ENCODE measurements at regions not wholly inside any gene's neighbourhood (a gene's known extent, or its start where the extent isn't known, plus 50 kb on each side); places are given as distances from the start of the nearest gene placed in this dataset.

GRCh38 chr1:30249446-30250337 lies 473.7 kb downstream of the MATN1 start:
- TF ChIP-seq HBP1 (CRISPR knock-in tag; IDR thresholded peaks at IDR 0.05; ENCODE audit: low read depth) = no peak
- TF ChIP-seq ZNF550 (CRISPR knock-in tag; IDR thresholded peaks at IDR 0.05; ENCODE audit: borderline replicate concordance) = no peak
- no peak for TF ChIP-seq EHMT2 (IDR thresholded peaks at IDR 0.05; ENCODE audit: borderline replicate concordance, low read depth, low read length)
- no peak for TF ChIP-seq ATF2 (CRISPR knock-in tag; IDR thresholded peaks at IDR 0.05)
- TF ChIP-seq CBX1 (IDR thresholded peaks at IDR 0.05; ENCODE audit: low read depth) = no peak
- TF ChIP-seq HNF1B (CRISPR knock-in tag; IDR thresholded peaks at IDR 0.05) = no peak
- TF ChIP-seq CTCF (CRISPR knock-in tag; IDR thresholded peaks at IDR 0.05) = no peak
- TF ChIP-seq HOMEZ (CRISPR knock-in tag; IDR thresholded peaks at IDR 0.05; ENCODE audit: low read depth) = no peak
- no peak for TF ChIP-seq YY1 (IDR thresholded peaks at IDR 0.05; ENCODE audit: insufficient read depth, insufficient replicate concordance, low read depth, low read length)
- TF ChIP-seq ARID2 (CRISPR knock-in tag; IDR thresholded peaks at IDR 0.05; ENCODE audit: borderline replicate concordance) = no peak
